ENCODE measurements at regions not wholly inside any gene's neighbourhood (a gene's known extent, or its start where the extent isn't known, plus 50 kb on each side); places are given as distances from the start of the nearest gene placed in this dataset.
"Not testable (repeated sequence)": the region's sequence is repeated elsewhere in the genome, so short reads cannot be mapped to it uniquely, and the experiment has no call there.

GRCh38 chr2:188695953-188696352 is 278.2 kb upstream of the COL3A1 start:
- no peak for DNase-seq
- no peaks in the 10 kb centered on the region for H3K27me3 ChIP-seq
- H3K9me3 ChIP-seq = no peaks in the 10 kb centered on the region
- no peak overlapping the region for H3K4me3 ChIP-seq
- H3K36me3 ChIP-seq = no peaks in the 10 kb centered on the region

- DNase-seq = not testable (repeated sequence)
Observed at GRCh38 chr2:188698151-188698550, 276.0 kb upstream of the COL3A1 start.

GRCh38 chr2:188701836-188702235 is 272.3 kb upstream of the COL3A1 start:
- Histone ChIP-seq H3K4me3 (no peak overlapping the region), H3K36me3 (no peaks in the 10 kb centered on the region), H3K9me3 (no peaks in the 10 kb centered on the region), H3K27me3 (no peaks in the 10 kb centered on the region)
- no peak for DNase-seq

More at GRCh38 chr2:188698151-188698550, 276.0 kb upstream of the COL3A1 start:
- not testable (repeated sequence) for H3K36me3 ChIP-seq, H3K4me3 ChIP-seq, H3K9me3 ChIP-seq, H3K27me3 ChIP-seq

GRCh38 chr2:188705191-188705590 is 269.0 kb upstream of the COL3A1 start:
- no peak for DNase-seq
- H3K27me3 ChIP-seq = no peaks in the 10 kb centered on the region
- H3K4me3 ChIP-seq = no peak overlapping the region
- peaks cover 4% of the 10 kb centered on the region; the same call in 1 of the 2 replicates for H3K9me3 ChIP-seq
- no peaks in the 10 kb centered on the region for H3K36me3 ChIP-seq

GRCh38 chr2:188713961-188714360 is 260.2 kb upstream of the COL3A1 start:
- peaks cover 4% of the 10 kb centered on the region; the same call in 1 of the 2 replicates for H3K9me3 ChIP-seq
- no peaks in the 10 kb centered on the region for H3K36me3 ChIP-seq
- no peaks in the 10 kb centered on the region for H3K27me3 ChIP-seq
- H3K4me3 ChIP-seq = no peak overlapping the region
- DNase-seq = no peak

- peak; percentile 2 for DNase-seq
- Histone ChIP-seq H3K4me3 (no peak overlapping the region), H3K9me3 (no peaks in the 10 kb centered on the region)
Observed at GRCh38 chr2:188720811-188721605, 253.2 kb upstream of the COL3A1 start.

GRCh38 chr2:188721784-188722183 is 252.4 kb upstream of the COL3A1 start:
- Histone ChIP-seq H3K36me3 (no peaks in the 10 kb centered on the region), H3K9me3 (no peaks in the 10 kb centered on the region), H3K27me3 (no peaks in the 10 kb centered on the region), H3K4me3 (no peak overlapping the region)
- no peak for DNase-seq

More at GRCh38 chr2:188720811-188721605, 253.2 kb upstream of the COL3A1 start:
- Histone ChIP-seq H3K36me3 (no peaks in the 10 kb centered on the region), H3K27me3 (no peaks in the 10 kb centered on the region)

- Histone ChIP-seq H3K9me3 (no peaks in the 10 kb centered on the region), H3K36me3 (no peaks in the 10 kb centered on the region), H3K27me3 (no peaks in the 10 kb centered on the region), H3K4me3 (no peak overlapping the region)
- DNase-seq = no peak
Observed at GRCh38 chr2:188725746-188726360, 248.3 kb upstream of the COL3A1 start.

- DNase-seq = no peak
- no peaks in the 10 kb centered on the region for H3K9me3 ChIP-seq
- H3K36me3 ChIP-seq = no peaks in the 10 kb centered on the region
- no peak overlapping the region for H3K4me3 ChIP-seq
- no peaks in the 10 kb centered on the region for H3K27me3 ChIP-seq
Observed at GRCh38 chr2:188726626-188727247, 247.4 kb upstream of the COL3A1 start.

- Histone ChIP-seq H3K27me3 (no peaks in the 10 kb centered on the region), H3K36me3 (no peaks in the 10 kb centered on the region), H3K4me3 (no peak overlapping the region), H3K9me3 (no peaks in the 10 kb centered on the region)
- no peak for DNase-seq
Observed at GRCh38 chr2:188727846-188728245, 246.3 kb upstream of the COL3A1 start.

- H3K4me3 ChIP-seq = no peak overlapping the region
- DNase-seq = no peak
- no peaks in the 10 kb centered on the region for H3K9me3 ChIP-seq
- no peaks in the 10 kb centered on the region for H3K36me3 ChIP-seq
- no peaks in the 10 kb centered on the region for H3K27me3 ChIP-seq
Observed at GRCh38 chr2:188734691-188735090, 239.5 kb upstream of the COL3A1 start.

- H3K36me3 ChIP-seq = no peaks in the 10 kb centered on the region
- H3K27me3 ChIP-seq = no peaks in the 10 kb centered on the region
- no peak for DNase-seq
- H3K9me3 ChIP-seq = no peaks in the 10 kb centered on the region
- H3K4me3 ChIP-seq = no peak overlapping the region
Observed at GRCh38 chr2:188746727-188747126, 227.4 kb upstream of the COL3A1 start.

- H3K9me3 ChIP-seq = no peaks in the 10 kb centered on the region
- H3K27me3 ChIP-seq = no peaks in the 10 kb centered on the region
- DNase-seq = no peak
- no peaks in the 10 kb centered on the region for H3K36me3 ChIP-seq
- H3K4me3 ChIP-seq = no peak overlapping the region
Observed at GRCh38 chr2:188751816-188752215, 222.4 kb upstream of the COL3A1 start.

GRCh38 chr2:188752311-188752710 is 221.9 kb upstream of the COL3A1 start:
- Histone ChIP-seq H3K9me3 (no peaks in the 10 kb centered on the region), H3K4me3 (no peak overlapping the region), H3K36me3 (no peaks in the 10 kb centered on the region), H3K27me3 (no peaks in the 10 kb centered on the region)
- no peak for DNase-seq

- H3K9me3 ChIP-seq = peaks cover 4% of the 10 kb centered on the region
- no peaks in the 10 kb centered on the region for H3K27me3 ChIP-seq
- no peak for DNase-seq
- H3K36me3 ChIP-seq = no peaks in the 10 kb centered on the region
- H3K4me3 ChIP-seq = no peak overlapping the region
Observed at GRCh38 chr2:188762151-188762550, 212.0 kb upstream of the COL3A1 start.

- Histone ChIP-seq H3K4me3 (no peak overlapping the region), H3K9me3 (no peaks in the 10 kb centered on the region), H3K36me3 (no peaks in the 10 kb centered on the region), H3K27me3 (no peaks in the 10 kb centered on the region)
- DNase-seq = peak; percentile 5
Observed at GRCh38 chr2:188765522-188766470, 208.4 kb upstream of the COL3A1 start.

- Histone ChIP-seq H3K36me3 (no peaks in the 10 kb centered on the region), H3K27me3 (no peaks in the 10 kb centered on the region), H3K4me3 (no peak overlapping the region), H3K9me3 (no peaks in the 10 kb centered on the region)
- DNase-seq = no peak
Observed at GRCh38 chr2:188766471-188766856, 207.7 kb upstream of the COL3A1 start.

All from MG63 (cell line).